ENCODE measurements at regions not wholly inside any gene's neighbourhood (a gene's known extent, or its start where the extent isn't known, plus 50 kb on each side); places are given as distances from the start of the nearest gene placed in this dataset.

GRCh38 chr2:139610512-139610911, 830.3 kb upstream of the NXPH2 start:
- intact Hi-C loops (cut with micrococcal nuclease): no loop called here
- H3K9me3 Mint-ChIP-seq: no peaks in the 10 kb centered on the region
- no peaks in the 10 kb centered on the region for H3K27me3 Mint-ChIP-seq
- no peaks in the 10 kb centered on the region for H3K4me1 Mint-ChIP-seq
- no peaks in the 10 kb centered on the region for H3K36me3 Mint-ChIP-seq (ENCODE audit: low read depth)
- CTCF ChIA-PET: no interaction called here
- ATAC-seq (ENCODE audit: low read depth) (no peak), DNase-seq (no peak)
- no peak for TF ChIP-seq CTCF (IDR thresholded peaks at IDR 0.05)
- H3K27ac Mint-ChIP-seq: no peak overlapping the region
- no peak overlapping the region for H3K4me3 Mint-ChIP-seq
- POLR2A ChIA-PET: no interaction called here

GRCh38 chr2:139609109-139609508, 828.9 kb upstream of the NXPH2 start:
- Mint-ChIP-seq H3K27me3 (no peaks in the 10 kb centered on the region), H3K4me3 (no peak overlapping the region), H3K27ac (no peak overlapping the region), H3K4me1 (no peaks in the 10 kb centered on the region), H3K9me3 (peaks cover 2% of the 10 kb centered on the region), H3K36me3 (ENCODE audit: low read depth) (no peaks in the 10 kb centered on the region)
- intact Hi-C loops (cut with micrococcal nuclease): no loop called here
- POLR2A ChIA-PET: no interaction called here
- CTCF ChIA-PET: no interaction called here
- DNase-seq (no peak), ATAC-seq (ENCODE audit: low read depth) (no peak)
- no peak for TF ChIP-seq CTCF (IDR thresholded peaks at IDR 0.05)

GRCh38 chr2:139605668-139606067, 825.5 kb upstream of the NXPH2 start:
- H3K9me3 Mint-ChIP-seq: peaks cover 2% of the 10 kb centered on the region
- no peak for TF ChIP-seq CTCF (IDR thresholded peaks at IDR 0.05)
- DNase-seq (no peak), ATAC-seq (ENCODE audit: low read depth) (no peak)
- no peak overlapping the region for H3K27ac Mint-ChIP-seq
- intact Hi-C loops (cut with micrococcal nuclease): no loop called here
- no peaks in the 10 kb centered on the region for H3K27me3 Mint-ChIP-seq
- no peaks in the 10 kb centered on the region for H3K4me1 Mint-ChIP-seq
- no peaks in the 10 kb centered on the region for H3K36me3 Mint-ChIP-seq (ENCODE audit: low read depth)
- POLR2A ChIA-PET: no interaction called here
- CTCF ChIA-PET: no interaction called here
- no peak overlapping the region for H3K4me3 Mint-ChIP-seq

GRCh38 chr2:139600166-139600565, 820.0 kb upstream of the NXPH2 start:
- Mint-ChIP-seq H3K4me1 (no peaks in the 10 kb centered on the region), H3K4me3 (no peak overlapping the region), H3K27me3 (no peaks in the 10 kb centered on the region), H3K27ac (no peak overlapping the region), H3K9me3 (peaks cover 4% of the 10 kb centered on the region), H3K36me3 (ENCODE audit: low read depth) (no peaks in the 10 kb centered on the region)
- intact Hi-C loops (cut with micrococcal nuclease): no loop called here
- ChIA-PET CTCF (no interaction called here), POLR2A (no interaction called here)
- DNase-seq (no peak), ATAC-seq (ENCODE audit: low read depth) (no peak)
- TF ChIP-seq CTCF (IDR thresholded peaks at IDR 0.05): no peak

- intact Hi-C loops (cut with micrococcal nuclease): no loop called here
- DNase-seq (no peak), ATAC-seq (ENCODE audit: low read depth) (no peak)
- H3K4me3 Mint-ChIP-seq: no peak overlapping the region
- no peak overlapping the region for H3K27ac Mint-ChIP-seq
- H3K27me3 Mint-ChIP-seq: no peaks in the 10 kb centered on the region
- peaks cover 3% of the 10 kb centered on the region for H3K9me3 Mint-ChIP-seq
- ChIA-PET CTCF (no interaction called here), POLR2A (no interaction called here)
- H3K36me3 Mint-ChIP-seq (ENCODE audit: low read depth): no peaks in the 10 kb centered on the region
- H3K4me1 Mint-ChIP-seq: no peaks in the 10 kb centered on the region
- TF ChIP-seq CTCF (IDR thresholded peaks at IDR 0.05): no peak
Measured at GRCh38 chr2:139585101-139585500, 804.9 kb upstream of the NXPH2 start.

Measured in activated B cell treated with CpG ODN at 0.5 μM for 24 hours (primary cell).